ENCODE measurements at regions not wholly inside any gene's neighbourhood (a gene's known extent, or its start where the extent isn't known, plus 50 kb on each side); places are given as distances from the start of the nearest gene placed in this dataset.

DNA sequence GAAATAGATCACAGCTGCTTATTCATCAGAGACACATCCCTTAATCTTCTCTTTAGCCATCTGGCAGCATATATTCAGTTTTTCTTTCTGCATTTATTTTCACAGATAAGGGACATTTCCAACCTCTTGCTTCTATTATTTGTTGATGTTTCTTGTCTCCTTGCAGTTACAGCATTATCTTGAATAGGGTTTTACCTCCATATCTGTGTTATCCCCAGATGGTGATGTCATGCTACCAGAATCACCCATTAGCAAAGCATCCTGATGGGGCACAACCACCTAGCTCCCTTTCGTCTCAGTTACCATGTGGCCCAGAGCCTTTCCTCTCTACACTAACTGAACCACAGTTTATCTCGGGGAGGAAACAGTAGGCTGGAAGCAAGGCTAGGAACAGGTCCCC lies 483.9 kb downstream of the FOXO1 start:
- WGBS, 2 donors, result 72 to 84% methylated on average over 2 of the region's 2 CpGs
- Histone ChIP-seq H3K27me3 (no peaks in the 10 kb centered on the region), H3K4me1 (no peaks in the 10 kb centered on the region), H3K9me3 (no peaks in the 10 kb centered on the region), H3K4me3 (no peak overlapping the region), H3K27ac (peak overlapping the region in 1 of 2 donors; percentile 11), H3K36me3 (ENCODE audit: low read depth, missing control alignments) (no peaks in the 10 kb centered on the region)
- no peak for DNase-seq
- TF ChIP-seq, protein P1, sequence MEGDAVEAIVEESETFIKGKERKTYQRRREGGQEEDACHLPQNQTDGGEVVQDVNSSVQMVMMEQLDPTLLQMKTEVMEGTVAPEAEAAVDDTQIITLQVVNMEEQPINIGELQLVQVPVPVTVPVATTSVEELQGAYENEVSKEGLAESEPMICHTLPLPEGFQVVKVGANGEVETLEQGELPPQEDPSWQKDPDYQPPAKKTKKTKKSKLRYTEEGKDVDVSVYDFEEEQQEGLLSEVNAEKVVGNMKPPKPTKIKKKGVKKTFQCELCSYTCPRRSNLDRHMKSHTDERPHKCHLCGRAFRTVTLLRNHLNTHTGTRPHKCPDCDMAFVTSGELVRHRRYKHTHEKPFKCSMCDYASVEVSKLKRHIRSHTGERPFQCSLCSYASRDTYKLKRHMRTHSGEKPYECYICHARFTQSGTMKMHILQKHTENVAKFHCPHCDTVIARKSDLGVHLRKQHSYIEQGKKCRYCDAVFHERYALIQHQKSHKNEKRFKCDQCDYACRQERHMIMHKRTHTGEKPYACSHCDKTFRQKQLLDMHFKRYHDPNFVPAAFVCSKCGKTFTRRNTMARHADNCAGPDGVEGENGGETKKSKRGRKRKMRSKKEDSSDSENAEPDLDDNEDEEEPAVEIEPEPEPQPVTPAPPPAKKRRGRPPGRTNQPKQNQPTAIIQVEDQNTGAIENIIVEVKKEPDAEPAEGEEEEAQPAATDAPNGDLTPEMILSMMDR (IDR thresholded peaks at IDR 0.05), result no peak
- no peak for TF ChIP-seq POLR2A (IDR thresholded peaks at IDR 0.05)
- intact Hi-C loops (cut with DNase I; ENCODE audit: low total_unique reads), result no loop called here

DNA sequence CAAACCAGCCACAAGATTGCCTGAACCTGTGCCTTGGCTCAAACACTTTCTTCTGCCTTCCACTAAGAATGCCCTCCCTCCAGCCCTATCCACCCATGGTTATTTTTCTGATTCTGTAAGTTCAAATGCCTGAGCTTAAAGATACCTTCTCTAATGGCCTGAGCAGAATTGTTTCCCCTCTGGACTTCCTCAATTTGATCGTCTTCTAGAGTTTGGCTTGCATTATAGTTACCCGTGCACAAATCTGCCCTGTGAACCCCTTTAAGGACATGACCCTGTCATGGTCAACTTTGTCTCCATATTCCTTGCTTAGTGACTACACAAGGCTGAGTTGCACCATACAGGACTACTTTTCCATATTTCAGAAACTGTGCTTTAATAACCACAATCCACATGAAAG lies 481.0 kb downstream of the FOXO1 start:
- H3K27ac ChIP-seq, result no peak overlapping the region

DNA sequence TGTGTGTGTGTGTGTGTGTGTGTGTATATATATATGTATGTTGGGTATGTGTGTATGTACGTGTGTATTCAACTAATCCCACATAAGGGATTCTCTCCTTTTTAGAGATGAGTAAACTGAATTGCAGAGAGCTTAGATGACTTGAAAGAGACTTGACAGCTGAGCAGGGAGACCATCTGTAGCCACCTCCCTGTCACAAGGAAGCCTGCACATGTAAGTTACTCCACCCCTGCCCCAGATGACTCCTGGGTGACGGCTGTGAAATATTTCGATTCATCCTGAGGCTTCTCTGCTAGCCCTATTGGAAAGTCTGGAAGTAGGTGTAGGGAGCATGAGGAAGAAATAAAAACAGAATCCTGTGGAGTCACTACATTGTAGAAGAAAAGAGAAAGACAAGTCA lies 480.4 kb downstream of the FOXO1 start:
- intact Hi-C loops (cut with DNase I; ENCODE audit: low total_unique reads), result no loop called here
- Histone ChIP-seq H3K27ac (no peak overlapping the region), H3K4me1 (peaks cover 16% of the 10 kb centered on the region), H3K9me3 (no peaks in the 10 kb centered on the region), H3K4me3 (no peak overlapping the region), H3K27me3 (no peaks in the 10 kb centered on the region), H3K36me3 (ENCODE audit: low read depth, missing control alignments) (no peaks in the 10 kb centered on the region)
- no peak for TF ChIP-seq POLR2A (IDR thresholded peaks at IDR 0.05)
- TF ChIP-seq, protein P1 (IDR thresholded peaks at IDR 0.05), result no peak
- WGBS, 2 donors, result 74 to 95% methylated on average over 3 of the region's 3 CpGs
- no peak for DNase-seq

More for the DNA sequence above, 481.0 kb downstream of the FOXO1 start:
- WGBS, 2 donors, result 81 to 95% methylated on average over 2 of the region's 2 CpGs
- no peaks in the 10 kb centered on the region for H3K9me3 ChIP-seq
- TF ChIP-seq, protein P1 (IDR thresholded peaks at IDR 0.05), result no peak
- TF ChIP-seq POLR2A (IDR thresholded peaks at IDR 0.05), result no peak
- H3K27me3 ChIP-seq, result no peaks in the 10 kb centered on the region
- DNase-seq, result no peak
- intact Hi-C loops (cut with DNase I; ENCODE audit: low total_unique reads), result no loop called here
- peaks cover 10% of the 10 kb centered on the region for H3K4me1 ChIP-seq
- no peak overlapping the region for H3K4me3 ChIP-seq
- H3K36me3 ChIP-seq (ENCODE audit: low read depth, missing control alignments), result no peaks in the 10 kb centered on the region

DNA sequence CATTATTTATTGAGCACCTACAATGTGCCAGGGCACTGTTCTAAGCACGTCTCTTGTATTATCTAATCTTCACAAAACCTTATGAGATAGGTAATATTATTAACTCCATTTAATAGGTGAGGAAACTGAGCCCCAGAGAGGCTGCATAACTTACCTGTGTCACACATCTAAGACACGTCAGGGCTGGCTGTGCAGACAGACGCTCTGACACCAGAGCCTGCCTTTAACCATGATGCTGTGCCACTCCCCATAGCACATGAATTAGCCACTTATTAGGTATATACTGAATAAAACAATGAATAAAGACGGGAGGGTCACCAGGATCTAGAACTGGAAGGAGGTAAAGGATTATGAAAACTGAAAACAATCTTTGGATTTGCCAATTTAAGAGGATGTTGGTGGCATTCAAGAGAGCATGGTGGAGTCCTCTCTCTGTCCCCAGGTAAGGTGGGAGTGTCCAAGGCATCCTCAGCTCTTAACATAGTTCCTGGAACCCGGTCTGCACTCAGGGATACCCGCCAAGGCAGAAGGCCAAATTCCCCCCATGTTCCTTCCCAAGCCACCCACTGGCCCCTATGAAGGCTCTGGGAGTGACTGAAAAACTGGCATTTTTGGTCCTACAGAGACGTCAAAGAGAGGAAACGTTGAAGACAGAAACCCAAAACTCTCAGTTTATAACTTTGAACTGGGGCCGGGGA lies 479.7 kb downstream of the FOXO1 start:
- intact Hi-C loops (cut with DNase I; ENCODE audit: low total_unique reads), result no loop called here
- Histone ChIP-seq H3K27me3 (no peaks in the 10 kb centered on the region), H3K4me3 (no peak overlapping the region), H3K9me3 (no peaks in the 10 kb centered on the region), H3K36me3 (ENCODE audit: low read depth, missing control alignments) (no peaks in the 10 kb centered on the region), H3K27ac (no peak overlapping the region), H3K4me1 (peaks cover 22% of the 10 kb centered on the region)
- TF ChIP-seq, protein P1 (IDR thresholded peaks at IDR 0.05), result no peak
- TF ChIP-seq POLR2A (IDR thresholded peaks at IDR 0.05), result no peak
- DNase-seq, result no peak
- WGBS, 2 donors, result 79 to 85% methylated on average over 9 of the region's 9 CpGs

GRCh38 chr13:40187324-40187795 lies 479.1 kb downstream of the FOXO1 start:
- no peak overlapping the region for H3K27ac ChIP-seq
- no peaks in the 10 kb centered on the region for H3K36me3 ChIP-seq (ENCODE audit: low read depth, missing control alignments)
- peak overlapping the region in 1 of 2 donors; percentile 13 for H3K4me3 ChIP-seq
- peaks cover 22% of the 10 kb centered on the region for H3K4me1 ChIP-seq
- intact Hi-C loops (cut with DNase I; ENCODE audit: low total_unique reads), result no loop called here
- 56 to 83% methylated on average over 8 to 12 of the region's 12 CpGs for WGBS, 2 donors
- no peak for DNase-seq
- TF ChIP-seq POLR2A (IDR thresholded peaks at IDR 0.05), result no peak
- TF ChIP-seq, protein P1 (IDR thresholded peaks at IDR 0.05), result no peak
- no peaks in the 10 kb centered on the region for H3K9me3 ChIP-seq
- no peaks in the 10 kb centered on the region for H3K27me3 ChIP-seq
